ENCODE measurements at regions not wholly inside any gene's neighbourhood (a gene's known extent, or its start where the extent isn't known, plus 50 kb on each side); places are given as distances from the start of the nearest gene placed in this dataset.

- no peak for DNase-seq (ENCODE audit: low read depth in 2 of 3, low spot score in 1 of 3)
Measured at GRCh38 chr14:34025325-34026017, 74.6 kb upstream of the EGLN3 start.

GRCh38 chr14:34024768-34025144, 73.9 kb upstream of the EGLN3 start:
- no peak for DNase-seq (ENCODE audit: low read depth in 2 of 3, low spot score in 1 of 3)

- DNase-seq (ENCODE audit: low read depth in 2 of 3, low spot score in 1 of 3): no peak
Measured at GRCh38 chr14:34023824-34024767, 73.2 kb upstream of the EGLN3 start.

DNA sequence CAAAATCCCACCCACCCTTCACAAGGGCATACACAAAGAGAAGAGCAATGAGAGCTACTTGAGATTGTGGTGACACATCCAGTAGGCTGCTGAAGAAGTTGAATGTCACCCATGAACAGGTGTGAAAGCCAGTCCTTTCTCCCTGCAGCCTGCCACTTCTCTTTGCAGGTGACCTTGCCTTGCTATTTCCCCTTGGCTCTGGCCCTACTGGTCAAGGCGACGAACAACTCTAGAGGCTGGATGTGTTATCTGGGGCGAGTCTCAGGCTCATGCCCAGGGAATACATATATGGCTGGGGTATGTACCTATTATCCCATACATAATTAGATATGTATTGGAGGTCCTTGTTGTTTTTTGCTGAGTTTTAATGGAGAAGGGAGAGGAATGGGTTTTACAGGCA, 70.2 kb upstream of the EGLN3 start:
- DNase-seq (ENCODE audit: low read depth in 2 of 3, low spot score in 1 of 3): no peak

DNA sequence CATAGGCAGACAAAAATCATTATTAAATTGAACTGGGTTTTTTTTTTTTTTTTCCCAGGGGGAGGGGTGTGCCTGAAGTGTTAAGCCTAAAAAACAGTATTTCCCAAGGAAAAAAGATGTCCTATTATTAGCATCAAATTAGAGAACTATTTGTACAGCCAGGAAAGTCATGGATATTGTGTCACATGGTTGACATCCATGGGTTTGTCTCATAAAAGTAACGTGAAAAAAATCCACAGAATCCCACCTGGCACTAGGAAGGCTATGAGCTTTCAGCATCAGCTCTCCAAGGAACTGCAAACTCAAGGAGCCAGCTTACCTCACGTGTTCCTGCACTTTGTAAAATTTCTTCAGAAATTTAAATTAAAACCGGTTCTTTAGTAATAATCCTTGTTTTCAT, 69.1 kb upstream of the EGLN3 start:
- DNase-seq (ENCODE audit: low read depth in 2 of 3, low spot score in 1 of 3): no peak

DNA sequence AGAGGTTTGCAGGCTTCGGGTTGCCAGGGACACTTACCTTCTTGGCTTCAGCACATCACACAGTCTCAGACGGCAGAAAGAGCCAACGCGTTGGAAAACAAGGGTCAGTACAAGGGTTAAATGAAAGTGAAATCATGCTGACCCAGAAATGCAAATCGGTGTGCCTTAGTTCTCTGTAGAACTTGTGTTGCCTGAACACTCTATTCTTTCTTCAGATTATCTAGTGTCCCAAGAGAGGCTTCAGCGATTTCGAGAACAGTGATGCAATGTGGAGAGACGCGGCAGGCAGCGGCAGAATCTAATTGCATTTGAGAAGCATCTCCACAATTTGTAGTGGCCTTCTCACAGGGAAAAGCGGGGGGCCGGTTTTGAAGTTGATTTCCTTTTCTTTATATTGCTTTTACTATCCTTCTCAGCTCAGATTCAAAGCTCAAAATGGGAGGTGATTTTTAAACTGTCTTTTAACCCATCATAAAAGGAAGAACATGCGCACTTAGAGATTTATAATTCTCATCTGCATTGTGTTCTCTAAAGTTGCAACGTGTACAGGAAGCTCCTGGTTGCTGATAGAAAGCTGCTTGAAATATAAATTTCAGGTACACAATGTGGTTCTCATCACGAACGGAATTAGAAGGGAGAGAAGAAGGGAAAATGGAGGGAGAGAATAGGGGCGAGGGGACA, 67.8 kb upstream of the EGLN3 start:
- no peak for DNase-seq (ENCODE audit: low read depth in 2 of 3, low spot score in 1 of 3)

DNA sequence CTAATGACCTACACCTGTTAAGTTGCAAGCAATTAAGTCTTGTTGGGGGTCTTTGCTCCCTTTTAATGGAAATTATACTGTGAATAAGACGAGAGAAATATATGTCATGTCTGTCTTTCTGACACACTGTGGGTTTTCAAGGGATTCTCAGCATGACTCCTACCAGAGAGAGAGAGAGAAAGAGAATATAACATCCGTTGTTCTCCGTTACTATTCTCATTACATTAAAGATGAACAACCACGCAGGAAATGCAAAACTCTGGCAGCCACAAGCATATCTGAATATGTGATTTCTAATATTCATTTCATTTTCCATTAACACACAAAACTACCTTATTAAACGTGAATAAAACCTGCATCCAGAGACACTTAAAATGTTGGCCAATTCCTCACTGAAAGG, 67.3 kb upstream of the EGLN3 start:
- no peak for DNase-seq (ENCODE audit: low read depth in 2 of 3, low spot score in 1 of 3)

DNA sequence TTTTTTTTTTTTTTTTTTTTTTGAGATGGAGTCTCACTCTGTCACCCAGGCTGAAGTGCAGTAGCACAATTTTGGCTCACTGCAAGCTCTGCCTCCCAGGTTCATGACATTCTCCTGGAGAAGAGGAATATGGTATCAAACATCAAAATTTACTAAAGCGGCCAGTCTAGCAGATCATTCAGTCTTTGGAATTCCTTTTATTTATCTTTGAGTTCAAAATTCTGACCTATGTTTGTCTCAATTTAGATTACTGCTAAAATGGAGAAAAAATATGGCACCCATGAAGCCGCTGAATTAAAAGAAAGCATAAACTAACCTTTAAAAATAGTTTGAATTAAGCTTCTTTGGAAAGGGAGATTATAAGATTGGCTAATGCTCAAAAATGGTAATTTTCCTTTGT, 64.5 kb upstream of the EGLN3 start:
- no peak for DNase-seq (ENCODE audit: low read depth in 2 of 3, low spot score in 1 of 3)

GRCh38 chr14:34014936-34015335, 64.1 kb upstream of the EGLN3 start:
- no peak for DNase-seq (ENCODE audit: low read depth in 2 of 3, low spot score in 1 of 3)

DNA sequence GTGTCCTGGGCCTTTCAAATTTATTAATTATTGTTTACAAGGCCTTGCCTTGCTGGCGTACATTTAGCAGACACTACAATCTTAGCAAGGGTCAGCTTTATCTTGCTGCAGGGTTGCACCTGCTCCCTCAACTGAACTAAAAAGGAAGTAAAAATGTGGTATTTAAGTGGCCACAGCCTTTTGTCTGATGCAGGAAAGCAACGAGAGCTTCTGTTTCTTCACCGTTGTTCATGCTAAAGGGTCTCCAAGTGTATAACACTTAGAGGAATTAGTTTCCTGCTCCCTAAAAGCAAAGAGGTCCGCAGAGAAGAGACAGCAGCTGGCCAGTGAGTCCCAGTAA, 62.8 kb upstream of the EGLN3 start:
- no peak for DNase-seq (ENCODE audit: low read depth in 2 of 3, low spot score in 1 of 3)

- no peak for DNase-seq (ENCODE audit: low read depth in 2 of 3, low spot score in 1 of 3)
Measured at GRCh38 chr14:34012978-34013720, 62.3 kb upstream of the EGLN3 start.

- DNase-seq (ENCODE audit: low read depth in 2 of 3, low spot score in 1 of 3): no peak
Measured at GRCh38 chr14:34012369-34012768, 61.5 kb upstream of the EGLN3 start.

DNA sequence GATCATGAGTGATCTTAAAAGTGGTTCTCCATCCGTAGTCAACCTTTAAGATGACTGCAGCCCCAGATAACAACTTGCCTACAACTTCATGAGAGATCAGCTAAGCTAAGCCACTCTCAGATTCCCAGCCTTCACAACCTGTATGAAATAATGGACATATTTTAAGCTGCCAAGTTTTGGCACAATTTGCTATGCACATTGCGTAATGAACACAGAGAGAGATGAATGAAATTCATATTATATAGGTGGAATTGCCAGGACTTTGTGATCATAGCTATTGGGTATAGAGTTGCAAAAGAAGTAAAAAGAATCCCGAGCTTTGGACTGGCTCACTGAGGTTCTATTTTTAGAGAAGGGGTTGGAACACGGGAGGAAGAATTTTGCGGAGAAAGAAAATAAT, 59.1 kb upstream of the EGLN3 start:
- DNase-seq (ENCODE audit: low read depth in 2 of 3, low spot score in 1 of 3): no peak

GRCh38 chr14:34007902-34008301, 57.0 kb upstream of the EGLN3 start:
- DNase-seq (ENCODE audit: low read depth in 2 of 3, low spot score in 1 of 3): no peak

- DNase-seq (ENCODE audit: low read depth in 2 of 3, low spot score in 1 of 3): no peak
Measured at GRCh38 chr14:34005901-34006300, 55.0 kb upstream of the EGLN3 start.

DNA sequence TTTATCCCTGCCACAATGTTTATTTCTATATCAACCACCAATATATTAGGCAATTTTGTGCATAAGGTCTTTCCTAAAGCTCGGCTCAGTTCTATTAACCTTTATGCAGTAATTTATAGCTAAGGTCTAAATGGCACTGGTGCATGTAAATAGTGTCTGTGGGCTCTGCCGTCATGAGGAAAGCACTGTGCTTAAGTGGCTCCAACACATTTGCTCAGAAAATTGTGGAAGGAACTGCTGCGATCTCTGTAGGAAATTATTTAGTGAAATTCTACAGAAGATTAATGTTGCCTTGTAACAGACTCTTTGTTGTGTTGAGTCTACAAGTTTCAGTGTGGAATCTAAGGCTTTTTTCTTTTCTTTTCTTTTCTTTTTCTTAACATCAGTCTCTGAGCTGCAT, 54.0 kb upstream of the EGLN3 start:
- DNase-seq (ENCODE audit: low read depth in 2 of 3, low spot score in 1 of 3): no peak

DNA sequence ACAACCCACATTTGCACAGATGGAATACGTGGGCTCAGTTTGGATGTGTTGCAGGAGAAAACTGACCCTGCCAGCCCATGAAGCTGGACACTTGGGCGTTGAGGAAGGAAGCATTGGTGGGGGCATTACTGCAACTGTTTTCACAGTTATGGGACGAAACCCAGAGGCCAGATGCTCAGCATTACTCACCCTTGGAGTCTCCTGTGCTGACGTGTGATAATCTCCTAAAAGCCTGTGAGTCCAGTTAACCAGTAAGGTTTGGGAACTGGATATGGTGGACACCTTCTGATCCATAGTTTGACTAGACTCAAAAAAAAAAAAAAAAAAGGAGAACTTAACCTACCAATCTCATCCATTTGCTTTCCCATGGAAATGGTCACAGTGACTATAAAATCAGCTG, 52.8 kb upstream of the EGLN3 start:
- DNase-seq (ENCODE audit: low read depth in 2 of 3, low spot score in 1 of 3): no peak

DNA sequence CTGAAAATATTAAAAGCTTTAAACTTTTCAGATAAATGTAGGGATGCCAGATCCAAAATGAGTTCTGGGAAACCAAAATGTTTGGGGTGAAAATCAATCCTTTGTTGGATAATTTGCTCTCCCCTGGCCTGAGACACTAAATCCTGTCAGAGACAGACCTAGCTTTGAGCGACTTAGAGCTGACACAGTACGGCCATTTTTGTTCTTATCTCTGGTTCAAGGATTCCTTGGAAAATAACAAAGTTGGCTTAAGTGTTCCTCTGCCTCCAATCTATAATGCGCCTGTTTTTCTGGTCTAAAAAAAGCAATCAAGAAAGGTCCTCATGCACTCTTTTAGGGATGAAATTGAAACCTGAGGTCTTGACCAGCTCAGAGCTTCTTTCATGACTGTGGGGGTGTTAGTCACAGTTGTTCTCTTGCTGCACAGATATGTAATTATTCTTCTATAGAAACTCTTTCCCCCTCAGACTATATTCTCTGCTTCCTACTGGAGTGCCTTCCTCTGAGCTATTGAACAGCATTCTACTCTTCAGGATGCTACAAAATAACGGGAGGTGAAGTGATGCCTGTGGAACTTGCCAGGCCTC, 52.3 kb upstream of the EGLN3 start:
- DNase-seq (ENCODE audit: low read depth in 2 of 3, low spot score in 1 of 3): no peak

Measured in stimulated activated CD4-positive, alpha-beta T cell treated with anti-CD3 and anti-CD28 coated beads, Interleukin-12 subunit alpha, Interleukin-12 subunit beta, amount 100 ng/mL, for 48 hours (primary cell).